Mucosa of descending colon (tissue), 3 donors: ENCODE measurements at regions not wholly inside any gene's neighbourhood (a gene's known extent, or its start where the extent isn't known, plus 50 kb on each side); places are given as distances from the start of the nearest gene placed in this dataset.

Experiments used
- ATAC-seq: fragments of 200-7000 bp; cut with Tn5 transposase; one replicate; pipeline ENCODE4 v1.9.1; 2020; ENCODE audit warnings: mild to moderate bottlenecking, moderate library complexity
- DNase-seq, 3 donors: peaks; one replicate each; pipeline ENCODE4 v3.0.0-alpha.2; 2020
- H3K36me3 ChIP-seq: fragments of 200-600 bp; one replicate; pipeline ENCODE4 v1.8.0; 2021; ENCODE audit warnings: low read depth, mild to moderate bottlenecking
- H3K4me1 ChIP-seq: fragments of 200-600 bp; one replicate; pipeline ENCODE4 v1.8.0; 2021; ENCODE audit warnings: low read depth, mild to moderate bottlenecking
- H3K4me3 ChIP-seq: fragments of 200-600 bp; one replicate; pipeline ENCODE4 v1.8.0; 2021; ENCODE audit warnings: mild to moderate bottlenecking
- H3K9me3 ChIP-seq: fragments of 200-600 bp; one replicate; pipeline ENCODE4 v1.8.0; 2021; ENCODE audit warnings: mild to moderate bottlenecking
- CTCF ChIP-seq: fragments of 200-600 bp; IDR thresholded peaks from one replicate; pipeline ENCODE4 v1.8.0; 2022; ENCODE audit warnings: antibody characterized with exemption, mild to moderate bottlenecking
- intact Hi-C, 2 donors: fragments of 100-400 bp; cut with DNase I in 1 of 2; cut with micrococcal nuclease in 1 of 2; formaldehyde crosslinking; loops; one replicate each; pipeline versions ENCODE4 v1.11.0 to v1.11.1; 2022; cut with DNase I, micrococcal nuclease
- donor health status: DM: no; HTN: no; CAD: no; lungs with moderate emphysema.
- donor health status: DM: no; HTN: no; CAD: no.
- donor health status: DM: no; HTN: yes; CAD: no.

GRCh38 chr6:23635150-23635549 lies 490.9 kb upstream of the NRSN1 start:
- H3K4me1 ChIP-seq, result no peaks in the 10 kb centered on the region
- no peaks in the 10 kb centered on the region for H3K9me3 ChIP-seq
- intact Hi-C loops, result no loop called here
- ATAC-seq, result peak; percentile 42
- no peak overlapping the region for H3K4me3 ChIP-seq
- H3K36me3 ChIP-seq, result no peaks in the 10 kb centered on the region
- no peak for DNase-seq
- TF ChIP-seq CTCF, result no peak

- H3K36me3 ChIP-seq, result no peaks in the 10 kb centered on the region
- H3K4me1 ChIP-seq, result no peaks in the 10 kb centered on the region
- no peaks in the 10 kb centered on the region for H3K9me3 ChIP-seq
- no peak for TF ChIP-seq CTCF
- no peak for DNase-seq
- intact Hi-C loops, result no loop called here
- ATAC-seq, result no peak
- H3K4me3 ChIP-seq, result no peak overlapping the region
Measured at GRCh38 chr6:23637296-23637695, 488.7 kb upstream of the NRSN1 start.

GRCh38 chr6:23642849-23643248 lies 483.2 kb upstream of the NRSN1 start:
- no peak for DNase-seq
- intact Hi-C loops, result no loop called here
- Histone ChIP-seq H3K4me3 (no peak overlapping the region), H3K9me3 (no peaks in the 10 kb centered on the region), H3K4me1 (no peaks in the 10 kb centered on the region), H3K36me3 (no peaks in the 10 kb centered on the region)
- ATAC-seq, result no peak
- TF ChIP-seq CTCF, result no peak

- H3K4me3 ChIP-seq, result no peak overlapping the region
- H3K4me1 ChIP-seq, result no peaks in the 10 kb centered on the region
- no peak for TF ChIP-seq CTCF
- no peak for DNase-seq
- no peak for ATAC-seq
- no peaks in the 10 kb centered on the region for H3K36me3 ChIP-seq
- intact Hi-C loops, result no loop called here
- H3K9me3 ChIP-seq, result no peaks in the 10 kb centered on the region
Measured at GRCh38 chr6:23647045-23647444, 479.0 kb upstream of the NRSN1 start.

- no peak for TF ChIP-seq CTCF
- Histone ChIP-seq H3K36me3 (no peaks in the 10 kb centered on the region), H3K9me3 (no peaks in the 10 kb centered on the region), H3K4me3 (no peak overlapping the region), H3K4me1 (no peaks in the 10 kb centered on the region)
- intact Hi-C loops, result no loop called here
- ATAC-seq (peak; percentile 70), DNase-seq (peak in 2 of 3 donors; percentile 27 to 35)
Measured at GRCh38 chr6:23650676-23651075, 475.3 kb upstream of the NRSN1 start.

- peak; percentile 87 for ATAC-seq
Measured at GRCh38 chr6:23654745-23655144, 471.3 kb upstream of the NRSN1 start.

More at GRCh38 chr6:23654745-23655144, 471.3 kb upstream of the NRSN1 start:
- intact Hi-C loops, result no loop called here
- DNase-seq, result peak; percentile 55 to 85 (median 59)
- Histone ChIP-seq H3K36me3 (no peaks in the 10 kb centered on the region), H3K9me3 (no peaks in the 10 kb centered on the region), H3K4me1 (no peaks in the 10 kb centered on the region), H3K4me3 (no peak overlapping the region)
- no peak for TF ChIP-seq CTCF
